Ovary (tissue), 3 donors: ENCODE measurements at regions not wholly inside any gene's neighbourhood (a gene's known extent, or its start where the extent isn't known, plus 50 kb on each side); places are given as distances from the start of the nearest gene placed in this dataset.

Source experiments
- EP300 ChIP-seq: sonication (generic); formaldehyde crosslinking; IDR thresholded peaks from one replicate; pipeline ENCODE4 v1.6.1; 2017; ENCODE audit warnings: antibody characterized with exemption
- TF ChIP-seq, protein P1 (sequence below), 3 donors: fragments of 450-650 bp in 2 of 3; fragments of 200-600 bp in 1 of 3; IDR thresholded peaks; one replicate each; pipeline versions ENCODE4 v1.5.1 to v1.8.0; 2016 to 2022; ENCODE audit warnings: antibody characterized with exemption in 3 of 3, mild to moderate bottlenecking in 1 of 3
- donor health status: DM: no; HTN: no; CAD: no.

DNA sequence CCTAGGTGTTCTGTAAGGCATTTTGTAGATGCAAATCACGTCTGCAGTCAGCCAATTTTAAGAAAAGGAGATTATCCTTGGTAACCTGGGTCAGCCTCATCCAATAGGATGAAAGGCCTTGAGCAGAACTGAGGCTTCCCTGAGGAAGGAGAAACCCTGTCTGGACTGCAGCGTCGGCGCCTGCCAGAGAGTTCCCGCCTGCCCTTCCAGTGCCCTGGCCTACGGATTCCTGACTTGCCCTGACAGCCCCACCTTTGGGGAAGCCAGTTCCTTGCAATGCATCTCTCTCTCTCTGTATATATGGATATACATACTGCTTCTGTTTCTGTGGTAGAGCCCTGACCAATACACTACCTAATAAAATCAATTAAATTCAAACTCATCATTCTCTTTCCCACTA, 66.2 kb upstream of the RUFY1 start:
- TF ChIP-seq EP300: no peak
- TF ChIP-seq, protein P1, sequence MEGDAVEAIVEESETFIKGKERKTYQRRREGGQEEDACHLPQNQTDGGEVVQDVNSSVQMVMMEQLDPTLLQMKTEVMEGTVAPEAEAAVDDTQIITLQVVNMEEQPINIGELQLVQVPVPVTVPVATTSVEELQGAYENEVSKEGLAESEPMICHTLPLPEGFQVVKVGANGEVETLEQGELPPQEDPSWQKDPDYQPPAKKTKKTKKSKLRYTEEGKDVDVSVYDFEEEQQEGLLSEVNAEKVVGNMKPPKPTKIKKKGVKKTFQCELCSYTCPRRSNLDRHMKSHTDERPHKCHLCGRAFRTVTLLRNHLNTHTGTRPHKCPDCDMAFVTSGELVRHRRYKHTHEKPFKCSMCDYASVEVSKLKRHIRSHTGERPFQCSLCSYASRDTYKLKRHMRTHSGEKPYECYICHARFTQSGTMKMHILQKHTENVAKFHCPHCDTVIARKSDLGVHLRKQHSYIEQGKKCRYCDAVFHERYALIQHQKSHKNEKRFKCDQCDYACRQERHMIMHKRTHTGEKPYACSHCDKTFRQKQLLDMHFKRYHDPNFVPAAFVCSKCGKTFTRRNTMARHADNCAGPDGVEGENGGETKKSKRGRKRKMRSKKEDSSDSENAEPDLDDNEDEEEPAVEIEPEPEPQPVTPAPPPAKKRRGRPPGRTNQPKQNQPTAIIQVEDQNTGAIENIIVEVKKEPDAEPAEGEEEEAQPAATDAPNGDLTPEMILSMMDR (IDR thresholded peaks at IDR 0.05): no peak
